ENCODE measurements at regions not wholly inside any gene's neighbourhood (a gene's known extent, or its start where the extent isn't known, plus 50 kb on each side); places are given as distances from the start of the nearest gene placed in this dataset.

GRCh38 chr3:459311-459670 lies 262.7 kb downstream of the CHL1 start:
- Histone ChIP-seq H3K4me3 (ENCODE audit: low read depth, low read length) (no peak overlapping the region), H3K9me3 (ENCODE audit: control insufficient read depth, insufficient read depth, low read length) (no peaks in the 10 kb centered on the region), H3K36me3 (ENCODE audit: control insufficient read depth, insufficient read depth, low read length) (no peaks in the 10 kb centered on the region), H3K27me3 (ENCODE audit: control insufficient read depth, insufficient read depth, low read length) (no peaks in the 10 kb centered on the region), H3K4me1 (ENCODE audit: control insufficient read depth, insufficient read depth, low read length) (peaks cover 5% of the 10 kb centered on the region), H3K9ac (ENCODE audit: low read depth, low read length) (no peak overlapping the region)

DNA sequence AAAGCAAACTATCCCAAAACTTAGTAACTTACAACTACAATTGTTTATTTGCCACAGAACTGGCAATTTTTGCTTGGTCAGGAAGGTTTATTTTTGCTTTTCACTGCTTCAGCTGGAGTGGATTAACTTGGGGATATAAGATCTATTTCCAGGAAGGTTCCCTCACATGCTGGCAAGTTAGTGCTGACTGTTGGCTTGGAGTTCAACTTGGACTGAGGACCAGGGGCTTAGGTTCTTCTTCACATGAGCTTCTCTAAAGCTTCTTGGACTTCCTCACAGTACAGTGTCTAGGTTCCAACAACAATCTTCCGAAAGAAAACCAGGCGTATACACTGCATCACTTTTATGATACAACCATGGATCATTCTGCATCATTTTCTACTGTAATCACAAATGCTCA lies 264.4 kb downstream of the CHL1 start:
- Histone ChIP-seq H3K27me3 (ENCODE audit: control insufficient read depth, insufficient read depth, low read length) (no peaks in the 10 kb centered on the region), H3K36me3 (ENCODE audit: control insufficient read depth, insufficient read depth, low read length) (no peaks in the 10 kb centered on the region), H3K9ac (ENCODE audit: low read depth, low read length) (no peak overlapping the region), H3K4me3 (ENCODE audit: low read depth, low read length) (no peak overlapping the region), H3K4me1 (ENCODE audit: control insufficient read depth, insufficient read depth, low read length) (peaks cover 5% of the 10 kb centered on the region), H3K9me3 (ENCODE audit: control insufficient read depth, insufficient read depth, low read length) (no peaks in the 10 kb centered on the region)

DNA sequence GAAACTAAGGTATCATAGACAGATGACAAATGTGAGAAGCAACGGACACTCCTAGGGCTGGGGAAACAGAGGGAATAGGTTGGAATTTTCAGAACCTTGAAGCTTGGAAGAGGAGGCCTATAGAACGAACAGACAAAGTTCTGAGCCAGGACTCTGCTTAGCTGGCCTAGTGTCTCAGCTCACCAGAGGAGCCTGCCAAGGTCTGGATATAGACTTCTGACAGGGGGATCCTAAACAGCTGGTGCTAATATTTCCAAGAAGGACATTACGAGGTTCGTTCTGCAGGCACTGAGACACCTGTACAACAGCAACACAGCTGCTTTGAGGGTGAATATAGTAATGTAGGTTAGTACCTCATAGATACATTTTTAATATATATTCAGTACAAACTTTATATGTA lies 266.3 kb downstream of the CHL1 start:
- Histone ChIP-seq H3K4me3 (ENCODE audit: low read depth, low read length) (no peak overlapping the region), H3K36me3 (ENCODE audit: control insufficient read depth, insufficient read depth, low read length) (no peaks in the 10 kb centered on the region), H3K9ac (ENCODE audit: low read depth, low read length) (no peak overlapping the region), H3K4me1 (ENCODE audit: control insufficient read depth, insufficient read depth, low read length) (peaks cover 5% of the 10 kb centered on the region), H3K27me3 (ENCODE audit: control insufficient read depth, insufficient read depth, low read length) (no peaks in the 10 kb centered on the region), H3K9me3 (ENCODE audit: control insufficient read depth, insufficient read depth, low read length) (no peaks in the 10 kb centered on the region)

DNA sequence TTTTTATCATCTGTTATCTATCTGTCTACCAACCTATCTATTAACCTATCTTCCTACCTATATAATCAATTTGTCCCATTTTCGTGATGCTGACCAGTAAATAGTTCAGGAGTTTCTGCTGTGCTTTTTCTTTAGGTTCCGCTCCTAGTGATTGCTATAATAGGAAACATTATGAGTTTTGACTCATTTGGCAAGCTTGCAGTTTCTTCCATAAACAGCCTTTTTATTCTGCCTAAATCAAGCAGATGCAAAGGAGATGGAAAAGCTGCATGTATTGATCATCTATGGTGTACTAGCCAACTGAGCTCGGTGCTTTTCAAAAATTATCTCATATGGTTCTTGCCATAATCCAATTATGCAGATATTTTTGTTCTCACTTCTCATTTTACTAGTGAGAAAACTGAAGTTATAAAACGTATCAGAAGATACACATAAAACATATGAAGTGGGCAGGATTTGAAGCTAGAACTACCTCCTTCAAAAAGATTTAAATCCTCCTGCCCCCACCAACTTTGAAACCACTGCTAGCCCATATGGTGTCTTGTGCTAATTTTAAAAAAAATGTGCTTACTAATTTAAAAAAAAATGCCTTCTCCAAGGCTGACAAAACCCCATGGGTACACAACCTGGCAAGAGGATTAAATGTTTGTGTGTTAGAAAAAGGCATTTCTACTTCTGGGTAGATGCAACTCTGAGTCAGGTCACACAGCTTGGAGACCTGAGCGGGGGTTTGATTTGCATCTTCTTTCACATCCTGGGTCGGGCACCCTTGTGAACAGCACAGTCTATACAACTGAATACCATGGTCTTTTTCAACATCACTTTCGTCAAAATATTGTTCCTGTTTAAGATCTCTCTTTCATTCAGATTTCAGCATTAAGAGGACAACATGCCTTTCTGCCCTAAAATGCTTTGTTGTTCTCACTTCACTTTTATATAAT lies 267.0 kb downstream of the CHL1 start:
- no peaks in the 10 kb centered on the region for H3K36me3 ChIP-seq (ENCODE audit: control insufficient read depth, insufficient read depth, low read length)
- no peaks in the 10 kb centered on the region for H3K27me3 ChIP-seq (ENCODE audit: control insufficient read depth, insufficient read depth, low read length)
- no peak overlapping the region for H3K4me3 ChIP-seq (ENCODE audit: low read depth, low read length)
- no peaks in the 10 kb centered on the region for H3K9me3 ChIP-seq (ENCODE audit: control insufficient read depth, insufficient read depth, low read length)
- peaks cover 5% of the 10 kb centered on the region for H3K4me1 ChIP-seq (ENCODE audit: control insufficient read depth, insufficient read depth, low read length)
- H3K9ac ChIP-seq (ENCODE audit: low read depth, low read length) = no peak overlapping the region

DNA sequence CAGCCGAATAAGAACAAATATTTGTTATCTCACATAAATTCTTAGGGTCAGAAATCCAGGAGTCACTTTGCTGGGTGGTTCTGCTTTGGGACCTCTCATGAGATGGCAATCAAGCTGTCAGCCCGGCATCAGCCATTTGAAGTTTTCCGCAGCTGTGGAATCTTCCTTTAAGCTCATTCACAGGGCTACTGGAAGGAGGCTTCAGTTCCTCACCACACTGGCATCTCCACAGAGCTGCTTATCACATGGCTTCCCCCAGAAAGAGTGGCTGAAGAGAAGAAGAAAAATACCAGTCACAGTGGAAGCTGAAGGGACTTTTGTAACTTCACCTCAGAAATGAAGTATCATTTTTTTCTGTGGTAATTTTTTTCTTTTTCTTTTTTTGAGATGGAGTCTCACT lies 267.7 kb downstream of the CHL1 start:
- Histone ChIP-seq H3K36me3 (ENCODE audit: control insufficient read depth, insufficient read depth, low read length) (no peaks in the 10 kb centered on the region), H3K4me1 (ENCODE audit: control insufficient read depth, insufficient read depth, low read length) (no peaks in the 10 kb centered on the region), H3K4me3 (ENCODE audit: low read depth, low read length) (no peak overlapping the region), H3K27me3 (ENCODE audit: control insufficient read depth, insufficient read depth, low read length) (no peaks in the 10 kb centered on the region), H3K9ac (ENCODE audit: low read depth, low read length) (no peak overlapping the region), H3K9me3 (ENCODE audit: control insufficient read depth, insufficient read depth, low read length) (no peaks in the 10 kb centered on the region)

GRCh38 chr3:468172-468571 lies 271.6 kb downstream of the CHL1 start:
- H3K9me3 ChIP-seq (ENCODE audit: control insufficient read depth, insufficient read depth, low read length) = no peaks in the 10 kb centered on the region
- no peak overlapping the region for H3K4me3 ChIP-seq (ENCODE audit: low read depth, low read length)
- no peaks in the 10 kb centered on the region for H3K4me1 ChIP-seq (ENCODE audit: control insufficient read depth, insufficient read depth, low read length)
- no peaks in the 10 kb centered on the region for H3K27me3 ChIP-seq (ENCODE audit: control insufficient read depth, insufficient read depth, low read length)
- H3K9ac ChIP-seq (ENCODE audit: low read depth, low read length) = no peak overlapping the region
- no peaks in the 10 kb centered on the region for H3K36me3 ChIP-seq (ENCODE audit: control insufficient read depth, insufficient read depth, low read length)

GRCh38 chr3:473033-473800 lies 276.7 kb downstream of the CHL1 start:
- no peaks in the 10 kb centered on the region for H3K9me3 ChIP-seq (ENCODE audit: control insufficient read depth, insufficient read depth, low read length)
- H3K27me3 ChIP-seq (ENCODE audit: control insufficient read depth, insufficient read depth, low read length) = no peaks in the 10 kb centered on the region
- no peaks in the 10 kb centered on the region for H3K36me3 ChIP-seq (ENCODE audit: control insufficient read depth, insufficient read depth, low read length)
- no peak overlapping the region for H3K4me3 ChIP-seq (ENCODE audit: low read depth, low read length)
- no peak overlapping the region for H3K9ac ChIP-seq (ENCODE audit: low read depth, low read length)
- H3K4me1 ChIP-seq (ENCODE audit: control insufficient read depth, insufficient read depth, low read length) = no peaks in the 10 kb centered on the region

DNA sequence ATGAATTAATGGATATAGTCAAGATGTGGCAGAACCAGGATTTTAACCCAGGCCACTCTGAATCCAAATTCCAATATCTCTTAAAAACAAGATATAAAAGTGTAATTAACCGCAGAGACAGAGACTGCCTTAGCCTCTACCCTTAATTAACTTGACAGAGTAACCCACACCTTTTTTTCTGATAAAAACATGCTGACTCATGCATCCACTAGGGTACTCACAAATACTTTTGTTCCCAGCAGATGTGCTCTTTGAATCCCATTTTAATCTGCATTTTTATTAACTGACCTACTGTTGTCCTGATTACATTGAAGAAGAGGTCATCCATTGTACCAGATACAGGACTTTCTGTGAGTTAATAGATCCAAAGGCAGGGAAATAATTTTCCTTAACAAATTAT lies 278.3 kb downstream of the CHL1 start:
- H3K27me3 ChIP-seq (ENCODE audit: control insufficient read depth, insufficient read depth, low read length) = no peaks in the 10 kb centered on the region

DNA sequence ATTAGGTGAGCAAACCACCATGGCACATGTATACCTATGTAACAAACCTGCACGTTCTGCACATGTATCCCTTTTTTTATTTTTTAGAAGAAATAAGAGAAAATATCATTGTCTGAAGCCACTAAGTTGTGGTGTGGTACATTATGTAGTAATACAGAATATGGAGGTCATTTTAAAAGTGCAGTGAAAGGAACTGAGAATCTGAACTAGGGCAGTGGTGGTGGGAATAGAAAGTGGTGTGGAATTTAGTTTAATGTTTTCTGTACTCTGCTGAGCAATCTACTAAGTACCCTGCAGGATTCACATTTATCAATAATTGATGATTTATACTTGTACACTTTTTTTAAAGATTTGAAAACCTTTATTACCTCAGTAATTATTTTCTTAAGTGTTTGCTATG lies 283.5 kb downstream of the CHL1 start:
- Histone ChIP-seq H3K36me3 (ENCODE audit: control insufficient read depth, insufficient read depth, low read length) (no peaks in the 10 kb centered on the region), H3K4me3 (ENCODE audit: low read depth, low read length) (no peak overlapping the region)

More for the DNA sequence above, 278.3 kb downstream of the CHL1 start:
- H3K9me3 ChIP-seq (ENCODE audit: control insufficient read depth, insufficient read depth, low read length) = no peaks in the 10 kb centered on the region
- H3K4me3 ChIP-seq (ENCODE audit: low read depth, low read length) = no peak overlapping the region
- H3K4me1 ChIP-seq (ENCODE audit: control insufficient read depth, insufficient read depth, low read length) = no peaks in the 10 kb centered on the region
- H3K36me3 ChIP-seq (ENCODE audit: control insufficient read depth, insufficient read depth, low read length) = no peaks in the 10 kb centered on the region
- no peak overlapping the region for H3K9ac ChIP-seq (ENCODE audit: low read depth, low read length)

DNA sequence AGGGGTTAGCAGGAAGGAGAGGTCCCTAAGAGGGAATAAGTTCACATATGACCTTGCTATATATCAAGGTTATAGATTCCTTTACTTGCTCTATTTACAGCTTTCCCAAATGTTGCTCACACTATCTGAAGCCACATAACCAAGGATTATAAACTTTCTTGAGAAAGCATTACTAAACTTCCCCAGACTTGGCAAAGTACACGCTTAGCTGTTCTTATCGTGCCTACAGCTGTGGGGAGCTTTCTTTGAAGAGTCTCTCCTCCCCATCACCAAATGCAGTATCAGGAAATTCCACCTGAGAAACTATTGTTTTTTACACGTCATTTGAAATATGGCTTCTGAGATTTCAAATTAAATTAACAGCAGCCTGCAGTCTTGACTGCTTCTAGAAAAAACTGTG lies 284.5 kb downstream of the CHL1 start:
- H3K27me3 ChIP-seq (ENCODE audit: control insufficient read depth, insufficient read depth, low read length) = no peaks in the 10 kb centered on the region
- H3K36me3 ChIP-seq (ENCODE audit: control insufficient read depth, insufficient read depth, low read length) = no peaks in the 10 kb centered on the region
- no peak overlapping the region for H3K9ac ChIP-seq (ENCODE audit: low read depth, low read length)
- H3K4me3 ChIP-seq (ENCODE audit: low read depth, low read length) = no peak overlapping the region
- peaks cover 2% of the 10 kb centered on the region for H3K4me1 ChIP-seq (ENCODE audit: control insufficient read depth, insufficient read depth, low read length)
- H3K9me3 ChIP-seq (ENCODE audit: control insufficient read depth, insufficient read depth, low read length) = no peaks in the 10 kb centered on the region

More for the DNA sequence above, 283.5 kb downstream of the CHL1 start:
- no peaks in the 10 kb centered on the region for H3K27me3 ChIP-seq (ENCODE audit: control insufficient read depth, insufficient read depth, low read length)
- H3K9ac ChIP-seq (ENCODE audit: low read depth, low read length) = no peak overlapping the region
- H3K4me1 ChIP-seq (ENCODE audit: control insufficient read depth, insufficient read depth, low read length) = no peaks in the 10 kb centered on the region
- H3K9me3 ChIP-seq (ENCODE audit: control insufficient read depth, insufficient read depth, low read length) = no peaks in the 10 kb centered on the region

DNA sequence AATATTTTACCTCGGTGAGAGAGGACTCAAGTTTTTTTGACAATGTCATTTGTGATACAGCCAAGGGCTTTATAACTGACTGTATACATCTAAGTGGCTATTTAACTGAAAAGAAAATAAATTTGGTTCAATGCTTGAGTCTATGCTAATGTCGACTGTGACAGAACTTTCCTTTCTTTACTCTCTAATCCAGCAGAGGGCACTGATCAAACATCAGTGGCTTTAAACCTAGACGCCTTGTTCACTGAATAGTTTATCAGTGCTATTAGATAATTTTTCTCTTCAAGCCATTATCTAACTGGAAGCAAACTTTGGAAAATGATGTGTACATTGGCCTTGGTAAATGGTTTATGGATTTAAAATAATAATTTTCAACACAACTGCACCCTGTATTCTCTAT lies 285.1 kb downstream of the CHL1 start:
- no peaks in the 10 kb centered on the region for H3K36me3 ChIP-seq (ENCODE audit: control insufficient read depth, insufficient read depth, low read length)
- peaks cover 5% of the 10 kb centered on the region for H3K4me1 ChIP-seq (ENCODE audit: control insufficient read depth, insufficient read depth, low read length)
- no peaks in the 10 kb centered on the region for H3K9me3 ChIP-seq (ENCODE audit: control insufficient read depth, insufficient read depth, low read length)
- no peak overlapping the region for H3K4me3 ChIP-seq (ENCODE audit: low read depth, low read length)
- no peaks in the 10 kb centered on the region for H3K27me3 ChIP-seq (ENCODE audit: control insufficient read depth, insufficient read depth, low read length)
- H3K9ac ChIP-seq (ENCODE audit: low read depth, low read length) = no peak overlapping the region

GRCh38 chr3:482479-482878 lies 285.9 kb downstream of the CHL1 start:
- H3K9ac ChIP-seq (ENCODE audit: low read depth, low read length) = no peak overlapping the region
- H3K4me1 ChIP-seq (ENCODE audit: control insufficient read depth, insufficient read depth, low read length) = peaks cover 5% of the 10 kb centered on the region
- H3K9me3 ChIP-seq (ENCODE audit: control insufficient read depth, insufficient read depth, low read length) = no peaks in the 10 kb centered on the region
- no peak overlapping the region for H3K4me3 ChIP-seq (ENCODE audit: low read depth, low read length)
- no peaks in the 10 kb centered on the region for H3K36me3 ChIP-seq (ENCODE audit: control insufficient read depth, insufficient read depth, low read length)
- H3K27me3 ChIP-seq (ENCODE audit: control insufficient read depth, insufficient read depth, low read length) = no peaks in the 10 kb centered on the region

Measured in iPS-15b (cell line).